ENCODE measurements at regions not wholly inside any gene's neighbourhood (a gene's known extent, or its start where the extent isn't known, plus 50 kb on each side); places are given as distances from the start of the nearest gene placed in this dataset.

DNA sequence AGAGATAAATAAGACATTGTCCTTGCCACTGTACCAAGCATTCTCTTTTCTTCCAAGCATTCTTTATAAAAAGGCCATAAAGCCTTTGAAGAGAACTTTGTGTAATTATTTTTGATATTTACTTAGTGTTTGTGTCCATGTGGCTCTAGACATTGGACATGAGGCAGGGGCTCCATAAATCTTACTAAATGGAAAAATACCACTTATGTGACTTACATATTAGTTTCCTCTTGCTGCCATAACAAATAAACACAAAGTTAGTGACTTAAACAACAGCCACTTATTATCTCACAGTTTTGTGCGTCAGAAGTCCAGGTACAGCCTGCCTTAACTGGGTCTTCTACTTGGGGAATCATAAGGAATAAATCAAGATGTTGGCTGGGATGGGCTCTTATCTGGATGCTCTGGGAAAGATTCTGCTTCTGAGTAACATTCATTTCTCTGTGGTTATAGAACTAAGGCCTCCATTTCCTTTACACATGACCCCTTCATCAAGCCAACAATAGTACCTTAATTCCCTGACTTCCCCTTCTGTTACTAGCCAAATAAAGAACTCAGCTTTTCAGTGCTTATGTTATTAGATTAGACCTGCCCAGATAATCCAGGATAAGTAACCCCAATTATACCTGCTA, 59.9 kb upstream of the COL8A1 start:
- Histone ChIP-seq H3K27me3 (replicated peaks; ENCODE audit: insufficient read depth, low read depth, low read length, poor library complexity) (no peaks in the 10 kb centered on the region), H3K4me1 (ENCODE audit: insufficient read depth, low read length, poor library complexity, severe bottlenecking) (no peaks in the 10 kb centered on the region), H3K27ac (ENCODE audit: low read depth, low read length, poor library complexity, severe bottlenecking) (no peak overlapping the region), H3K36me3 (ENCODE audit: insufficient read depth, low read length, poor library complexity, severe bottlenecking) (no peaks in the 10 kb centered on the region), H3K9me3 (ENCODE audit: low read depth, low read length, poor library complexity, severe bottlenecking) (peaks cover 3% of the 10 kb centered on the region), H3K4me3 (ENCODE audit: low read depth, low read length, poor library complexity, severe bottlenecking) (no peak overlapping the region)
- no peak for TF ChIP-seq EZH2 (IDR thresholded peaks at IDR 0.05; ENCODE audit: borderline replicate concordance, low read depth, low read length, poor library complexity, severe bottlenecking)
- TF ChIP-seq, protein P1, sequence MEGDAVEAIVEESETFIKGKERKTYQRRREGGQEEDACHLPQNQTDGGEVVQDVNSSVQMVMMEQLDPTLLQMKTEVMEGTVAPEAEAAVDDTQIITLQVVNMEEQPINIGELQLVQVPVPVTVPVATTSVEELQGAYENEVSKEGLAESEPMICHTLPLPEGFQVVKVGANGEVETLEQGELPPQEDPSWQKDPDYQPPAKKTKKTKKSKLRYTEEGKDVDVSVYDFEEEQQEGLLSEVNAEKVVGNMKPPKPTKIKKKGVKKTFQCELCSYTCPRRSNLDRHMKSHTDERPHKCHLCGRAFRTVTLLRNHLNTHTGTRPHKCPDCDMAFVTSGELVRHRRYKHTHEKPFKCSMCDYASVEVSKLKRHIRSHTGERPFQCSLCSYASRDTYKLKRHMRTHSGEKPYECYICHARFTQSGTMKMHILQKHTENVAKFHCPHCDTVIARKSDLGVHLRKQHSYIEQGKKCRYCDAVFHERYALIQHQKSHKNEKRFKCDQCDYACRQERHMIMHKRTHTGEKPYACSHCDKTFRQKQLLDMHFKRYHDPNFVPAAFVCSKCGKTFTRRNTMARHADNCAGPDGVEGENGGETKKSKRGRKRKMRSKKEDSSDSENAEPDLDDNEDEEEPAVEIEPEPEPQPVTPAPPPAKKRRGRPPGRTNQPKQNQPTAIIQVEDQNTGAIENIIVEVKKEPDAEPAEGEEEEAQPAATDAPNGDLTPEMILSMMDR (conservative IDR thresholded peaks at IDR 0.05; ENCODE audit: low read depth, low read length): no peak
- BruUV-seq (replicated peaks): no TSS peak
- POLR2A ChIA-PET (ENCODE audit: low non-redundant PET): no interaction called here
- no peak for DNase-seq (ENCODE audit: low spot score)
- CTCF ChIA-PET: no interaction called here
- intact Hi-C loops (cut with micrococcal nuclease; ENCODE audit: unreplicated experiment): no loop called here

DNA sequence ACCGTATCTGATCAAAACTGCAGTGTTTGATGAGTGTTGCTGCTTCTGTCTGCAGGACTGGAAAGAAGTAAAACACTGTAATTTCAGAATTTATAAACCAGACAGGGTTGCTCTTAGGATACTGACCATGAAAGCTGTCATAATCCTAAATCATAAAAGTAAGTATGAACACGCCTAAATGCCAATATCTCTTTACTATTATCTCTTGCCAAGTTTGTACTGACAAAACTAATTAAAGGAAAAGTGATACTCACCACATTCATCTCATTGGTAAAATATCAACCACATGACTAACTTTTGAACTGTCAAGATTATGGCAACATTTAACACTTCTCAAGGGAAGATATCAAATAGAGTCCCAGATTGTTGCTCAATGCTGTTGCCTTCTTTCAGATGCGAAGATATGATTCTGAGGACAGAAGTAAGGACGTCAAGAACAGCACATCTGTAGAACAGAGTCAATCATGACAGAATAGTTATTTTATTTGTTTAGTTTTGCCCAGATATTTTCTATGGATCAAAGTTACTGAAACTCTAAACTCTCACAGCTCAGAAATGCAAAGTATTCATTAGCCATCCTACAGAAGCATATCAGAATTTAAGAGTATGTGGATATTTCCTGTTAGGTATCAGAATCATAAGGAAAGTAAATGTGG, 61.4 kb upstream of the COL8A1 start:
- Histone ChIP-seq H3K4me1 (ENCODE audit: insufficient read depth, low read length, poor library complexity, severe bottlenecking) (no peaks in the 10 kb centered on the region), H3K36me3 (ENCODE audit: insufficient read depth, low read length, poor library complexity, severe bottlenecking) (no peaks in the 10 kb centered on the region), H3K9me3 (ENCODE audit: low read depth, low read length, poor library complexity, severe bottlenecking) (peaks cover 3% of the 10 kb centered on the region), H3K4me3 (ENCODE audit: low read depth, low read length, poor library complexity, severe bottlenecking) (no peak overlapping the region), H3K27ac (ENCODE audit: low read depth, low read length, poor library complexity, severe bottlenecking) (no peak overlapping the region), H3K27me3 (replicated peaks; ENCODE audit: insufficient read depth, low read depth, low read length, poor library complexity) (no peaks in the 10 kb centered on the region)
- CTCF ChIA-PET: no interaction called here
- POLR2A ChIA-PET (ENCODE audit: low non-redundant PET): no interaction called here
- intact Hi-C loops (cut with micrococcal nuclease; ENCODE audit: unreplicated experiment): no loop called here
- DNase-seq (ENCODE audit: low spot score): no peak
- no TSS peak for BruUV-seq (replicated peaks)
- TF ChIP-seq EZH2 (IDR thresholded peaks at IDR 0.05; ENCODE audit: borderline replicate concordance, low read depth, low read length, poor library complexity, severe bottlenecking): no peak
- TF ChIP-seq, protein P1 (conservative IDR thresholded peaks at IDR 0.05; ENCODE audit: low read depth, low read length): no peak

DNA sequence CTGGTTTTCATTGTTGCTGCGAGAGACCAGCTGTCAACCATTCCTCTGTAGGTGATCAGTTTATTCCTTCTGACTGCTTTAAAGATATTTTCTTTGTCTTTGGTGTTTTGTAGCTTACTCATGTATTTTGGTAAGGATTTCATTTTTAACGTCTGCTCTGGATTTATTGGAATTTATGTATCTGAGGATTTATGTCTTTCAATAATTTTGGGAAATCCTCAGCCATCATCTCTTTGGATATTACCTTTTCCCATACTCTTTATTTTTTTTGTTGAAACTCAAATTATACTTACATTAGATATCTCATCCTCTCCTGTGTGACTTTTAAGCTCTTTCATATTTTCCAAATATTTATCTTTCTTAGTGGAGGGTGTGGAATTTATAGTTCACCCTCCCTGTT, 62.7 kb upstream of the COL8A1 start:
- H3K9me3 ChIP-seq (ENCODE audit: low read depth, low read length, poor library complexity, severe bottlenecking): peaks cover 3% of the 10 kb centered on the region
- no peaks in the 10 kb centered on the region for H3K27me3 ChIP-seq (replicated peaks; ENCODE audit: insufficient read depth, low read depth, low read length, poor library complexity)
- H3K27ac ChIP-seq (ENCODE audit: low read depth, low read length, poor library complexity, severe bottlenecking): no peak overlapping the region
- H3K4me1 ChIP-seq (ENCODE audit: insufficient read depth, low read length, poor library complexity, severe bottlenecking): no peaks in the 10 kb centered on the region
- no peak for DNase-seq (ENCODE audit: low spot score)
- no TSS peak for BruUV-seq (replicated peaks)
- intact Hi-C loops (cut with micrococcal nuclease; ENCODE audit: unreplicated experiment): no loop called here
- H3K36me3 ChIP-seq (ENCODE audit: insufficient read depth, low read length, poor library complexity, severe bottlenecking): no peaks in the 10 kb centered on the region
- ChIA-PET POLR2A (ENCODE audit: low non-redundant PET) (no interaction called here), CTCF (no interaction called here)
- TF ChIP-seq EZH2 (IDR thresholded peaks at IDR 0.05; ENCODE audit: borderline replicate concordance, low read depth, low read length, poor library complexity, severe bottlenecking): no peak
- TF ChIP-seq, protein P1 (conservative IDR thresholded peaks at IDR 0.05; ENCODE audit: low read depth, low read length): no peak
- no peak overlapping the region for H3K4me3 ChIP-seq (ENCODE audit: low read depth, low read length, poor library complexity, severe bottlenecking)
